ENCODE measurements at regions not wholly inside any gene's neighbourhood (a gene's known extent, or its start where the extent isn't known, plus 50 kb on each side); places are given as distances from the start of the nearest gene placed in this dataset.

DNA sequence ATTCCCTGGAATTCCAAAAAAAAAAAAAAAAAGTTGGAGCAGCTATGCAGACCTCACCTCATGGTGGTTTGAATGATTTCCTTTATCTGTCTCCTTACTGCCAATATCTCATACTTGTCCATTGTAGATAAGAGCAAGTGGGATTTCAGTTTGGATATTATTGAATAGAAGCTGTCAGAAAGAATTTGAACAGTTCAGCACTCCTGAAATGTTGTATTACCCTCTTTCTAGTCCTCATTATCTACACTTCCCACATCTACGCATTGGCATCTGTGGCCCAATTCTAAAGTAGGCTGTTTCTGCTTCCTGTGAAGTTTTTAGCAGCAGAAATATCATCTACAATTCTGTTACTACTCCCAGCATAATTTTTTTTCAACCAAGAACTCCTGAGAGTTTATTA, 68.2 kb upstream of the KHDRBS2 start:
- POLR2A ChIA-PET (ENCODE audit: low non-redundant PET) = no interaction called here
- no TSS peak for BruUV-seq (replicated peaks)
- no peak for DNase-seq (ENCODE audit: low spot score)
- CTCF ChIA-PET = no interaction called here
- no peaks in the 10 kb centered on the region for H3K27me3 ChIP-seq (replicated peaks; ENCODE audit: insufficient read depth, low read depth, low read length, poor library complexity)
- intact Hi-C loops (cut with micrococcal nuclease; ENCODE audit: unreplicated experiment) = no loop called here
- no peaks in the 10 kb centered on the region for H3K36me3 ChIP-seq (ENCODE audit: insufficient read depth, low read length, poor library complexity, severe bottlenecking)
- no peaks in the 10 kb centered on the region for H3K4me1 ChIP-seq (ENCODE audit: insufficient read depth, low read length, poor library complexity, severe bottlenecking)
- no peak overlapping the region for H3K4me3 ChIP-seq (ENCODE audit: low read depth, low read length, poor library complexity, severe bottlenecking)
- H3K9me3 ChIP-seq (ENCODE audit: low read depth, low read length, poor library complexity, severe bottlenecking) = peaks cover 31% of the 10 kb centered on the region
- H3K27ac ChIP-seq (ENCODE audit: low read depth, low read length, poor library complexity, severe bottlenecking) = no peak overlapping the region
- TF ChIP-seq, protein P1, sequence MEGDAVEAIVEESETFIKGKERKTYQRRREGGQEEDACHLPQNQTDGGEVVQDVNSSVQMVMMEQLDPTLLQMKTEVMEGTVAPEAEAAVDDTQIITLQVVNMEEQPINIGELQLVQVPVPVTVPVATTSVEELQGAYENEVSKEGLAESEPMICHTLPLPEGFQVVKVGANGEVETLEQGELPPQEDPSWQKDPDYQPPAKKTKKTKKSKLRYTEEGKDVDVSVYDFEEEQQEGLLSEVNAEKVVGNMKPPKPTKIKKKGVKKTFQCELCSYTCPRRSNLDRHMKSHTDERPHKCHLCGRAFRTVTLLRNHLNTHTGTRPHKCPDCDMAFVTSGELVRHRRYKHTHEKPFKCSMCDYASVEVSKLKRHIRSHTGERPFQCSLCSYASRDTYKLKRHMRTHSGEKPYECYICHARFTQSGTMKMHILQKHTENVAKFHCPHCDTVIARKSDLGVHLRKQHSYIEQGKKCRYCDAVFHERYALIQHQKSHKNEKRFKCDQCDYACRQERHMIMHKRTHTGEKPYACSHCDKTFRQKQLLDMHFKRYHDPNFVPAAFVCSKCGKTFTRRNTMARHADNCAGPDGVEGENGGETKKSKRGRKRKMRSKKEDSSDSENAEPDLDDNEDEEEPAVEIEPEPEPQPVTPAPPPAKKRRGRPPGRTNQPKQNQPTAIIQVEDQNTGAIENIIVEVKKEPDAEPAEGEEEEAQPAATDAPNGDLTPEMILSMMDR (conservative IDR thresholded peaks at IDR 0.05; ENCODE audit: low read depth, low read length) = no peak
- TF ChIP-seq EZH2 (IDR thresholded peaks at IDR 0.05; ENCODE audit: borderline replicate concordance, low read depth, low read length, poor library complexity, severe bottlenecking) = no peak

DNA sequence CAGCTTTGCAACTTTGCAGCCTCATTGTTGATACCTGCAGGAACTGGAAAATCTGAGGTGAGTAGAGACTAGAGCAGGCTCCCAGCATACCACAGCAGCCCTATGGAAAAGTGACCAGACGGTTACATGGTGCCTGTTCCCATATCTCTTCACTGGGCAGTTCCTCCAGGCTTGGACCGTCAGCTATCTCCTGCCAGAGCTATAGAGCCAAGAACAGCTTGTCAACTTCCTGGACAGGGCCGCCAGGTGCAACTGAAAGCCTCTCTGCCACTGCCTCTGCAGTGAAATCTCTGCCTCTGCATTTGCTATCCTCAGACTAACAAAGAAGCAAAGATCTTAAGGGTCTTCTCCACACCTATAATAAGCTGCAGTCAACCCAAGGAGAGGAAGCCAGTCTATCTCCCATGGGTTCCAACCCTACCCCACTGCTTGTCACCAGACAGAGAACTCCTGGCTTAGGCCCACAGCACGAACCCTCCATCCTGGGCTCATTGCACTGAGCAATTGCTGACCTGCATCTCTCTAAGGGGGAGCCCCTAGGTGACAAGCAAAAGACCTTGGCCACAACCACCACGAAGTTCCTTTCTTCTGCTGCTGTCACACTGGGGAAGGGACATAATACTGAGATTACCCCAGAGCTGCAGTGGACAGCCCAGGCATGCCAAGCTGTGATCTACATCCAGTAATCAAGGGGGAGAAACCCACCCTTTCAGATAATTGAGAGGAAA, 60.1 kb upstream of the KHDRBS2 start:
- DNase-seq (ENCODE audit: low spot score) = no peak
- Histone ChIP-seq H3K4me1 (ENCODE audit: insufficient read depth, low read length, poor library complexity, severe bottlenecking) (no peaks in the 10 kb centered on the region), H3K4me3 (ENCODE audit: low read depth, low read length, poor library complexity, severe bottlenecking) (no peak overlapping the region), H3K9me3 (ENCODE audit: low read depth, low read length, poor library complexity, severe bottlenecking) (peaks cover 13% of the 10 kb centered on the region), H3K27ac (ENCODE audit: low read depth, low read length, poor library complexity, severe bottlenecking) (no peak overlapping the region), H3K27me3 (replicated peaks; ENCODE audit: insufficient read depth, low read depth, low read length, poor library complexity) (no peaks in the 10 kb centered on the region), H3K36me3 (ENCODE audit: insufficient read depth, low read length, poor library complexity, severe bottlenecking) (no peaks in the 10 kb centered on the region)
- ChIA-PET CTCF (no interaction called here), POLR2A (ENCODE audit: low non-redundant PET) (no interaction called here)
- TF ChIP-seq EZH2 (IDR thresholded peaks at IDR 0.05; ENCODE audit: borderline replicate concordance, low read depth, low read length, poor library complexity, severe bottlenecking) = no peak
- TF ChIP-seq, protein P1 (conservative IDR thresholded peaks at IDR 0.05; ENCODE audit: low read depth, low read length) = no peak
- intact Hi-C loops (cut with micrococcal nuclease; ENCODE audit: unreplicated experiment) = no loop called here
- no TSS peak for BruUV-seq (replicated peaks)

DNA sequence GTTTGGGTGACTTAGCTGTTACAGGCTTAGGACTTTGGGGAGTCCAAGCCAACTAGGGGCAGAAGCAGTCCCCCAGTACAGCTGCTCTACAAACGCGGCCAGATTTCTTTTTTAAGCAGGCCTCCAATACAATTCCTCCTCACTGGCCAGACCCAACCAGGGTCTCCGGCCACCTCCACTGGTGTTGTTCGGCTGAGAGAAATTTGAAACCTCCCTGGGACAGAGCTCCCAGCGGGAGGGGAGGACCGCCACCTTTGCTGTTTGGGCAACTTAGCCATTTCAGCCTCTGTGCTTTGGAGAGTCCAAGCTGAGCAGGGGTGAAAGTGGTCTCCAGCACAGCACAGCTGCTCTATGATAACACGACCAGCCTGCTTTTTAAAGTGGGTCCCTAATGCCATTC, 59.4 kb upstream of the KHDRBS2 start:
- CTCF ChIA-PET = no interaction called here
- intact Hi-C loops (cut with micrococcal nuclease; ENCODE audit: unreplicated experiment) = no loop called here
- Histone ChIP-seq H3K4me1 (ENCODE audit: insufficient read depth, low read length, poor library complexity, severe bottlenecking) (no peaks in the 10 kb centered on the region), H3K27me3 (replicated peaks; ENCODE audit: insufficient read depth, low read depth, low read length, poor library complexity) (no peaks in the 10 kb centered on the region), H3K27ac (ENCODE audit: low read depth, low read length, poor library complexity, severe bottlenecking) (no peak overlapping the region), H3K4me3 (ENCODE audit: low read depth, low read length, poor library complexity, severe bottlenecking) (no peak overlapping the region), H3K9me3 (ENCODE audit: low read depth, low read length, poor library complexity, severe bottlenecking) (peaks cover 17% of the 10 kb centered on the region), H3K36me3 (ENCODE audit: insufficient read depth, low read length, poor library complexity, severe bottlenecking) (no peaks in the 10 kb centered on the region)
- TF ChIP-seq, protein P1 (conservative IDR thresholded peaks at IDR 0.05; ENCODE audit: low read depth, low read length) = no peak
- no peak for TF ChIP-seq EZH2 (IDR thresholded peaks at IDR 0.05; ENCODE audit: borderline replicate concordance, low read depth, low read length, poor library complexity, severe bottlenecking)
- POLR2A ChIA-PET (ENCODE audit: low non-redundant PET) = no interaction called here
- no TSS peak for BruUV-seq (replicated peaks)
- no peak for DNase-seq (ENCODE audit: low spot score)

Data from A673 (cell line).